ENCODE measurements at regions not wholly inside any gene's neighbourhood (a gene's known extent, or its start where the extent isn't known, plus 50 kb on each side); places are given as distances from the start of the nearest gene placed in this dataset.
"Not testable (repeated sequence)": the region's sequence is repeated elsewhere in the genome, so short reads cannot be mapped to it uniquely, and the experiment has no call there.

DNA sequence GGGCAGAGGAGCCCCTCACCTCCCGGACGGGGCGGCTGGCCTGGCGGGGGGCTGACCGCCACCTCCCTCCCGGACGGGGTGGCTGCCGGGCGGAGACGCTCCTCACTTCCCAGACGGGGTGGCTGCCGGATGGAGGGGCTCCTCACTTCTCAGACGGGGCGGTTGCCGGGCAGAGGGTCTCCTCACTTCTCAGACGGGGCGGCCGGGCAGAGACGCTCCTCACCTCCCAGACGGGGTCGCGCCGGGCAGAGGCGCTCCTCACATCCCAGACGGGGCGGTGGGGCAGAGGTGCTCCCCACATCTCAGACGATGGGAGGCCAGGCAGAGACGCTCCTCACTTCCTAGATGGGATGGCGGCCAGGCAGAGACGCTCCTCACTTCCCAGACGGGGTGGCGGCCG lies 1615.9 kb upstream of the C9orf72 start:
- TF ChIP-seq KLF13 (tag; IDR thresholded peaks at IDR 0.05; ENCODE audit: borderline replicate concordance, low read depth); MIER1 (IDR thresholded peaks at IDR 0.05; ENCODE audit: low read depth); ZNF175 (CRISPR knock-in tag; IDR thresholded peaks at IDR 0.05; ENCODE audit: low read depth): not testable (repeated sequence)

Measured in K562 (cell line).